Neutrophil (primary cell): ENCODE measurements at regions not wholly inside any gene's neighbourhood (a gene's known extent, or its start where the extent isn't known, plus 50 kb on each side); places are given as distances from the start of the nearest gene placed in this dataset.
"Not testable (repeated sequence)": the region's sequence is repeated elsewhere in the genome, so short reads cannot be mapped to it uniquely, and the experiment has no call there.

ENCODE experiments used
- H3K27ac ChIP-seq: fragments of 200-600 bp; sonication (generic); 2 replicates; pipeline ENCODE4 v1.5.1; 2016; ENCODE audit warnings: mild to moderate bottlenecking, moderate library complexity
- H3K27me3 ChIP-seq: fragments of 200-600 bp; sonication (generic); 2 replicates; pipeline ENCODE4 v1.6.0; 2016; ENCODE audit warnings: mild to moderate bottlenecking
- H3K36me3 ChIP-seq: fragments of 200-600 bp; sonication (generic); 2 replicates; pipeline ENCODE4 v1.5.1; 2017
- H3K4me1 ChIP-seq, 2 experiments: fragments of 200-600 bp in 1 of 2; sonication (generic) in 1 of 2; 1 replicate in 1 of 2; 2 replicates in 1 of 2; pipeline versions ENCODE4 v1.5.1 to v1.6.1; 2013 to 2016; ENCODE audit warnings: low read depth in 1 of 2, low read length in 1 of 2, mild to moderate bottlenecking in 1 of 2, moderate library complexity in 1 of 2; ENCODE audit not compliant: control insufficient read depth in 1 of 2, insufficient read depth in 1 of 2
- H3K4me3 ChIP-seq, 2 experiments: fragments of 200-600 bp in 1 of 2; sonication (generic) in 1 of 2; 1 replicate in 1 of 2; 2 replicates in 1 of 2; pipeline ENCODE4 v1.5.1; 2013 to 2016; ENCODE audit warnings: low read depth in 1 of 2, low read length in 1 of 2, mild to moderate bottlenecking in 1 of 2, moderate library complexity in 1 of 2
- H3K9me3 ChIP-seq: fragments of 200-600 bp; sonication (generic); 2 replicates; pipeline ENCODE4 v1.5.1; 2016
- CTCF ChIP-seq: fragments of 200-600 bp; sonication (generic); IDR thresholded peaks from 2 replicates; pipeline ENCODE4 v1.5.1; 2016; ENCODE audit warnings: antibody characterized with exemption

- Histone ChIP-seq H3K4me3 (no peak overlapping the region), H3K27ac (no peak overlapping the region), H3K4me1 (no peaks in the 10 kb centered on the region), H3K36me3 (no peaks in the 10 kb centered on the region), H3K9me3 (no peaks in the 10 kb centered on the region), H3K27me3 (no peaks in the 10 kb centered on the region)
- TF ChIP-seq CTCF: no peak
Observed at GRCh38 chr5:8729437-8729836, 816.4 kb downstream of the SEMA5A start.

GRCh38 chr5:8730194-8730593 lies 815.7 kb downstream of the SEMA5A start:
- Histone ChIP-seq H3K4me1 (no peaks in the 10 kb centered on the region), H3K27ac (no peak overlapping the region), H3K4me3 (no peak overlapping the region), H3K27me3 (no peaks in the 10 kb centered on the region), H3K36me3 (no peaks in the 10 kb centered on the region), H3K9me3 (no peaks in the 10 kb centered on the region)
- no peak for TF ChIP-seq CTCF

GRCh38 chr5:8731110-8731509 lies 814.8 kb downstream of the SEMA5A start:
- H3K9me3 ChIP-seq, H3K4me3 ChIP-seq, H3K36me3 ChIP-seq, H3K4me1 ChIP-seq, H3K27me3 ChIP-seq, H3K27ac ChIP-seq: not testable (repeated sequence)

GRCh38 chr5:8740595-8740994 lies 805.3 kb downstream of the SEMA5A start:
- Histone ChIP-seq H3K4me3 (no peak overlapping the region), H3K36me3 (no peaks in the 10 kb centered on the region), H3K4me1 (no peaks in the 10 kb centered on the region), H3K9me3 (no peaks in the 10 kb centered on the region), H3K27ac (no peak overlapping the region), H3K27me3 (no peaks in the 10 kb centered on the region)
- no peak for TF ChIP-seq CTCF

- TF ChIP-seq CTCF: no peak
- H3K9me3 ChIP-seq: no peaks in the 10 kb centered on the region
- H3K36me3 ChIP-seq: no peaks in the 10 kb centered on the region
- no peaks in the 10 kb centered on the region for H3K27me3 ChIP-seq
- H3K4me3 ChIP-seq: no peak overlapping the region
- no peak overlapping the region for H3K27ac ChIP-seq
- H3K4me1 ChIP-seq: no peaks in the 10 kb centered on the region
Observed at GRCh38 chr5:8749556-8749955, 796.3 kb downstream of the SEMA5A start.

GRCh38 chr5:8750100-8750499 lies 795.8 kb downstream of the SEMA5A start:
- H3K36me3 ChIP-seq: no peaks in the 10 kb centered on the region
- no peak overlapping the region for H3K27ac ChIP-seq
- H3K9me3 ChIP-seq: no peaks in the 10 kb centered on the region
- no peaks in the 10 kb centered on the region for H3K4me1 ChIP-seq
- no peak overlapping the region for H3K4me3 ChIP-seq
- no peak for TF ChIP-seq CTCF
- H3K27me3 ChIP-seq: no peaks in the 10 kb centered on the region
